ENCODE measurements at regions not wholly inside any gene's neighbourhood (a gene's known extent, or its start where the extent isn't known, plus 50 kb on each side); places are given as distances from the start of the nearest gene placed in this dataset.

DNA sequence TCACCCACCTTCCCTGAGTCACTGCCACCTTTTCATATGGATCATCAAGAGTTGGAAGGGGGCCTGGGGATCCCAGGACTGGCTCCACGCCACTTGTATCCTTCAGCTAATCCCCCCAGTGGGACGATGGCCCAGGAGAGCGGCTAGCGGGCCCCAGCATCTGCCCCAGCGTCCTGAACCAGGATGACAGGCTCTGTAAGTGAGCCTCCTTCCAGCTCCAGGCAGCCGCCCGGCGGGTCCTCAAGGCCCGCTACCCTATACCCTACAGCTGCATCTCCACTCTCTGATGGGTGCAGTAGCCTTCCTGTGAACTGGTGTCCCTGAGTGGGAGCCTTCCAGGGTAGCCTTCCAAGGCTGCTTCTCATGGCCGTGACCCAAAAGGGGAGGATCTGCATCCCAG, 183.1 kb downstream of the ATG4C start:
- H3K9me2 ChIP-seq (ENCODE audit: insufficient read depth) = no peaks in the 10 kb centered on the region
- H3K9me3 ChIP-seq (ENCODE audit: control insufficient read depth in 1 of 2, insufficient read depth in 1 of 2, low read depth in 1 of 2, low read length in 2 of 2) = no peaks in the 10 kb centered on the region
- RAD21 ChIA-PET (ENCODE audit: low non-redundant PET in 1 of 2, low total read pairs in 2 of 2, uncharacterized antibody in 2 of 2, unreplicated experiment in 2 of 2) = no interaction called here
- DNase-seq (ENCODE audit: low read depth, low spot score) = no peak
- no peaks in the 10 kb centered on the region for H3K36me3 ChIP-seq (ENCODE audit: control insufficient read depth in 1 of 2, insufficient read depth in 2 of 2, low read length in 2 of 2)
- CTCF ChIA-PET = no interaction called here
- intact Hi-C loops (cut with micrococcal nuclease) = no loop called here
- H3K9ac ChIP-seq (ENCODE audit: low read length) = no peak overlapping the region
- no peak overlapping the region for H3K4me2 ChIP-seq (ENCODE audit: low read length)
- no peak overlapping the region for H3K27ac ChIP-seq (ENCODE audit: low read depth, low read length)
- H3K79me2 ChIP-seq (ENCODE audit: insufficient read depth, low read length) = no peaks in the 10 kb centered on the region
- no peak for TF ChIP-seq ZFX (IDR thresholded peaks at IDR 0.05)
- TF ChIP-seq, protein P1, sequence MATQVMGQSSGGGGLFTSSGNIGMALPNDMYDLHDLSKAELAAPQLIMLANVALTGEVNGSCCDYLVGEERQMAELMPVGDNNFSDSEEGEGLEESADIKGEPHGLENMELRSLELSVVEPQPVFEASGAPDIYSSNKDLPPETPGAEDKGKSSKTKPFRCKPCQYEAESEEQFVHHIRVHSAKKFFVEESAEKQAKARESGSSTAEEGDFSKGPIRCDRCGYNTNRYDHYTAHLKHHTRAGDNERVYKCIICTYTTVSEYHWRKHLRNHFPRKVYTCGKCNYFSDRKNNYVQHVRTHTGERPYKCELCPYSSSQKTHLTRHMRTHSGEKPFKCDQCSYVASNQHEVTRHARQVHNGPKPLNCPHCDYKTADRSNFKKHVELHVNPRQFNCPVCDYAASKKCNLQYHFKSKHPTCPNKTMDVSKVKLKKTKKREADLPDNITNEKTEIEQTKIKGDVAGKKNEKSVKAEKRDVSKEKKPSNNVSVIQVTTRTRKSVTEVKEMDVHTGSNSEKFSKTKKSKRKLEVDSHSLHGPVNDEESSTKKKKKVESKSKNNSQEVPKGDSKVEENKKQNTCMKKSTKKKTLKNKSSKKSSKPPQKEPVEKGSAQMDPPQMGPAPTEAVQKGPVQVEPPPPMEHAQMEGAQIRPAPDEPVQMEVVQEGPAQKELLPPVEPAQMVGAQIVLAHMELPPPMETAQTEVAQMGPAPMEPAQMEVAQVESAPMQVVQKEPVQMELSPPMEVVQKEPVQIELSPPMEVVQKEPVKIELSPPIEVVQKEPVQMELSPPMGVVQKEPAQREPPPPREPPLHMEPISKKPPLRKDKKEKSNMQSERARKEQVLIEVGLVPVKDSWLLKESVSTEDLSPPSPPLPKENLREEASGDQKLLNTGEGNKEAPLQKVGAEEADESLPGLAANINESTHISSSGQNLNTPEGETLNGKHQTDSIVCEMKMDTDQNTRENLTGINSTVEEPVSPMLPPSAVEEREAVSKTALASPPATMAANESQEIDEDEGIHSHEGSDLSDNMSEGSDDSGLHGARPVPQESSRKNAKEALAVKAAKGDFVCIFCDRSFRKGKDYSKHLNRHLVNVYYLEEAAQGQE (IDR thresholded peaks at IDR 0.05; ENCODE audit: low read depth) = no peak
- TF ChIP-seq, protein P2, sequence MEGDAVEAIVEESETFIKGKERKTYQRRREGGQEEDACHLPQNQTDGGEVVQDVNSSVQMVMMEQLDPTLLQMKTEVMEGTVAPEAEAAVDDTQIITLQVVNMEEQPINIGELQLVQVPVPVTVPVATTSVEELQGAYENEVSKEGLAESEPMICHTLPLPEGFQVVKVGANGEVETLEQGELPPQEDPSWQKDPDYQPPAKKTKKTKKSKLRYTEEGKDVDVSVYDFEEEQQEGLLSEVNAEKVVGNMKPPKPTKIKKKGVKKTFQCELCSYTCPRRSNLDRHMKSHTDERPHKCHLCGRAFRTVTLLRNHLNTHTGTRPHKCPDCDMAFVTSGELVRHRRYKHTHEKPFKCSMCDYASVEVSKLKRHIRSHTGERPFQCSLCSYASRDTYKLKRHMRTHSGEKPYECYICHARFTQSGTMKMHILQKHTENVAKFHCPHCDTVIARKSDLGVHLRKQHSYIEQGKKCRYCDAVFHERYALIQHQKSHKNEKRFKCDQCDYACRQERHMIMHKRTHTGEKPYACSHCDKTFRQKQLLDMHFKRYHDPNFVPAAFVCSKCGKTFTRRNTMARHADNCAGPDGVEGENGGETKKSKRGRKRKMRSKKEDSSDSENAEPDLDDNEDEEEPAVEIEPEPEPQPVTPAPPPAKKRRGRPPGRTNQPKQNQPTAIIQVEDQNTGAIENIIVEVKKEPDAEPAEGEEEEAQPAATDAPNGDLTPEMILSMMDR (IDR thresholded peaks at IDR 0.05 in 2 of 3, conservative IDR thresholded peaks at IDR 0.05 in 1 of 3; ENCODE audit: borderline replicate concordance in 1 of 3, insufficient read depth in 1 of 3, low read depth in 2 of 3, low read length in 2 of 3) = no peak
- no peak for TF ChIP-seq FOSL1 (IDR thresholded peaks at IDR 0.05; ENCODE audit: low read depth)
- TF ChIP-seq ZBTB33 (IDR thresholded peaks at IDR 0.05; ENCODE audit: extremely low read depth, insufficient replicate concordance, low read length) = no peak
- TF ChIP-seq TCF7L2 (IDR thresholded peaks at IDR 0.05; ENCODE audit: borderline replicate concordance, extremely low read depth, insufficient read depth, insufficient read length) = no peak
- no peak for TF ChIP-seq ZNF274 (IDR thresholded peaks at IDR 0.05; ENCODE audit: low read depth, low read length)
- H3K4me3 ChIP-seq (replicated peaks in 1 of 2; ENCODE audit: low read depth in 1 of 2, low read length in 2 of 2) = no peak overlapping the region
- ATAC-seq = no peak
- no TSS peak for BruUV-seq (replicated peaks)
- H2AFZ ChIP-seq (ENCODE audit: low read depth, low read length, poor library complexity, severe bottlenecking) = no peak overlapping the region
- no peaks in the 10 kb centered on the region for H3K27me3 ChIP-seq (ENCODE audit: insufficient read depth, low read length)
- H4K20me1 ChIP-seq (ENCODE audit: insufficient read depth) = no peaks in the 10 kb centered on the region
- POLR2A ChIA-PET = no interaction called here
- H3K4me1 ChIP-seq (ENCODE audit: control insufficient read depth in 1 of 2, insufficient read depth in 2 of 2, low read length in 2 of 2) = no peaks in the 10 kb centered on the region
